Mesendoderm (in vitro differentiated cells): ENCODE measurements at regions not wholly inside any gene's neighbourhood (a gene's known extent, or its start where the extent isn't known, plus 50 kb on each side); places are given as distances from the start of the nearest gene placed in this dataset.
A peak's percentile ranks its signal among the peaks of the same experiment; 100 is the strongest.
"Not testable (repeated sequence)": the region's sequence is repeated elsewhere in the genome, so short reads cannot be mapped to it uniquely, and the experiment has no call there.

Experiments
- DNase-seq: peaks from one replicate; pipeline ENCODE4 v3.0.0; 2013
- H2AK5ac ChIP-seq: 2 replicates; pipeline ENCODE4 v1.6.1; 2013; ENCODE audit warnings: low read length, inconsistent platforms
- H2BK120ac ChIP-seq: 2 replicates; pipeline ENCODE4 v1.6.1; 2013; ENCODE audit warnings: low read depth, mild to moderate bottlenecking, low read length, moderate library complexity, mixed read lengths
- H2BK15ac ChIP-seq: replicated peaks from 2 replicates; pipeline ENCODE4 v1.6.1; 2013; ENCODE audit warnings: low read depth, mild to moderate bottlenecking, moderate library complexity
- H2BK5ac ChIP-seq: 2 replicates; pipeline ENCODE4 v1.6.1; 2013; ENCODE audit warnings: low read length, inconsistent platforms
- H3K18ac ChIP-seq: 2 replicates; pipeline ENCODE4 v1.6.1; 2013; ENCODE audit warnings: mild to moderate bottlenecking, low read length, mixed read lengths
- H3K23ac ChIP-seq: one replicate; pipeline ENCODE4 v1.6.1; 2013; ENCODE audit warnings: low read length
- H3K27ac ChIP-seq: 2 replicates; pipeline ENCODE4 v1.5.1; 2013; ENCODE audit warnings: low read depth, mild to moderate bottlenecking, inconsistent platforms, low read length, moderate library complexity
- H3K27me3 ChIP-seq: 2 replicates; pipeline ENCODE4 v1.6.1; 2013; ENCODE audit warnings: low read length, control low read depth, mild to moderate bottlenecking, inconsistent platforms; ENCODE audit not compliant: insufficient read depth, poor library complexity
- H3K36me3 ChIP-seq: 2 replicates; pipeline ENCODE4 v1.6.1; 2013; ENCODE audit warnings: low read length, inconsistent platforms; ENCODE audit not compliant: control insufficient read depth, insufficient read depth
- H3K4ac ChIP-seq: one replicate; pipeline ENCODE4 v1.6.1; 2013; ENCODE audit warnings: low read depth, mild to moderate bottlenecking, low read length, moderate library complexity
- H3K4me1 ChIP-seq: 2 replicates; pipeline ENCODE4 v1.6.1; 2013; ENCODE audit warnings: low read depth, low read length, inconsistent platforms; ENCODE audit not compliant: control insufficient read depth
- H3K4me2 ChIP-seq: 2 replicates; pipeline ENCODE4 v1.6.1; 2013; ENCODE audit warnings: low read length
- H3K4me3 ChIP-seq: 2 replicates; pipeline ENCODE4 v1.5.1; 2013; ENCODE audit warnings: mild to moderate bottlenecking, low read length
- H3K56ac ChIP-seq: one replicate; pipeline ENCODE4 v1.6.1; 2013; ENCODE audit warnings: low read length
- H3K79me1 ChIP-seq: 2 replicates; pipeline ENCODE4 v1.6.1; 2013; ENCODE audit warnings: low read length, inconsistent platforms
- H3K79me2 ChIP-seq: 2 replicates; pipeline ENCODE4 v1.6.1; 2013; ENCODE audit warnings: mild to moderate bottlenecking, low read length; ENCODE audit not compliant: control insufficient read depth, insufficient read depth
- H3K9ac ChIP-seq: 2 replicates; pipeline ENCODE4 v1.6.1; 2013; ENCODE audit warnings: low read length, inconsistent platforms
- H4K5ac ChIP-seq: one replicate; pipeline ENCODE4 v1.6.1; 2013; ENCODE audit warnings: low read length
- H4K8ac ChIP-seq: one replicate; pipeline ENCODE4 v1.6.1; 2013; ENCODE audit warnings: low read depth, mild to moderate bottlenecking, control low read depth, low read length, moderate library complexity
- WGBS: extraction: QIAGEN DNeasy Blood & Tissue Kit; methylation state at CpG from one replicate; pipeline ENCODE4 v1.1.7; 2013; ENCODE audit warnings: low lambda C conversion rate, missing lambda C conversion rate; ENCODE audit not compliant: insufficient coverage; ENCODE audit errors: extremely low coverage; 5-methylcytosine and 5-hydroxymethylcytosine counted together

DNA sequence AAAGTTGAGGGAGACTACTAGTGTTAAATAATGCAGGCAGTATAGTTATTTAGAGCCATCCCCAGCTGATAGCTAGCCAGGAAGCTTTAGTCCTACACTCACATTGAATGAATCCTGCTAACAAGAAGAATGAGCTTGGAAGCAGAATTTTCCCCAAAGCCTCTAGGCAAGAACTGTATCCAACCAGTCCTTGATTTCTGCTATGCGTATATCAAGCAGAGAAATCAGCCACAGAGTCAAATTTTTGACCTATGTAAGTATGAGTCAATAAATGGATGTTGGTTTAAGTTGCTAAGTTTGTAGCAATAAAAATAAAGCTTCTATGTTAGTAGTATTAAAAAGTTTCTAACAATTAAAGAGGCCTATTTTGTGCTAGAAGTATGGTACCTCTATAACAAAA is 672.1 kb upstream of the CHD1 start:
- H3K56ac ChIP-seq: no peak overlapping the region
- H3K23ac ChIP-seq: no peak overlapping the region
- H3K36me3 ChIP-seq: no peaks in the 10 kb centered on the region
- H3K79me2 ChIP-seq: no peaks in the 10 kb centered on the region
- no peaks in the 10 kb centered on the region for H3K27me3 ChIP-seq
- H2BK5ac ChIP-seq: no peak overlapping the region
- no peak overlapping the region for H3K4me2 ChIP-seq
- H3K4me3 ChIP-seq: no peak overlapping the region
- no peak overlapping the region for H3K9ac ChIP-seq
- no peak overlapping the region for H4K8ac ChIP-seq
- no peak overlapping the region for H4K5ac ChIP-seq
- H3K4ac ChIP-seq: no peak overlapping the region
- WGBS: no CpG with 5 or more reads among the region's 1 CpG
- H2AK5ac ChIP-seq: no peak overlapping the region
- H3K27ac ChIP-seq: no peak overlapping the region
- H3K79me1 ChIP-seq: no peaks in the 10 kb centered on the region
- no peak overlapping the region for H2BK15ac ChIP-seq
- no peaks in the 10 kb centered on the region for H3K4me1 ChIP-seq
- no peak for DNase-seq
- no peak overlapping the region for H3K18ac ChIP-seq
- H2BK120ac ChIP-seq: no peak overlapping the region

DNA sequence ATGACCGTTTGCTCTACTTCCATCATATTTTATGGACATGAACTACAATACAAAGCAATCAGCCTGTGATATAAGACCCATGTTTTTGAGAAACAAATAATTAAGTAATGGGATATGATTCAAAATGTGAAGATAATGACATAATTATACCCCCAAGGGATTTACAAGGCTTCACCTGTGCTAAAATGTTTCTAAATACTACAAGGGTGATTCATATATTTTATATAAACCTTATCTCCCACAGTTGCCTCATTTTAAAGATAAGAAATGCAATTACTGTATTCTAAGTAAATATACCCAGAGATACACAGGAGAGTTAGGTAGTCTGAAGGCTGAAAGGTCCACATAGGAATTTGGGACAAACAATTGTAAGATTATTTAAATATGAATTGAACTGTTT is 662.0 kb upstream of the CHD1 start:
- Histone ChIP-seq H3K27ac (no peak overlapping the region), H2AK5ac (no peak overlapping the region), H2BK15ac (no peak overlapping the region), H3K23ac (no peak overlapping the region), H3K56ac (no peak overlapping the region), H2BK120ac (no peak overlapping the region), H2BK5ac (no peak overlapping the region), H3K4me3 (no peak overlapping the region), H3K79me2 (no peaks in the 10 kb centered on the region), H3K4me2 (no peak overlapping the region), H4K8ac (no peak overlapping the region), H3K9ac (no peak overlapping the region), H3K4ac (no peak overlapping the region), H4K5ac (no peak overlapping the region), H3K4me1 (no peaks in the 10 kb centered on the region), H3K79me1 (no peaks in the 10 kb centered on the region), H3K36me3 (no peaks in the 10 kb centered on the region), H3K27me3 (no peaks in the 10 kb centered on the region), H3K18ac (no peak overlapping the region)
- DNase-seq: no peak
- no CpG with 5 or more reads among the region's 1 CpG for WGBS

DNA sequence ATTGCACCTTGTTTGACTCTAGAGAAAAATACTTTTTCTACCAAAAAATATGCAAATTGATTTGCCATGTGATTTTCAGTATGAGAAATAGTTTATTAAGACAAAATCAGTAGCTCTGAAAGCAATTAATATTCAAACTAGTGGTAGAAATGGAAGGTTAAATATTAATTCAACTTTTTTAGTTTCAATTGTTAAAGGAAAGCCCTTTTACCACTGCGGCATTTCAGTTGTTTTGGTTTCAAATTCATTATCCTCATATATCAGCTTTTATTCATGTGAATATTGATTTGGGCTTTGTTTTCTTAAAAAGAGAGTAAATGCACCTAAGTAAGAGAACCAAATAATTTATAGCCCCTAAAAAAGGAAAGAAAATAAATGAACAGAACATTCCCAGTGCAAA is 660.6 kb upstream of the CHD1 start:
- no CpG with 5 or more reads among the region's 1 CpG for WGBS
- no peak overlapping the region for H3K56ac ChIP-seq
- no peaks in the 10 kb centered on the region for H3K27me3 ChIP-seq
- no peak overlapping the region for H3K9ac ChIP-seq
- H2BK15ac ChIP-seq: no peak overlapping the region
- no peak for DNase-seq
- H3K36me3 ChIP-seq: no peaks in the 10 kb centered on the region
- H4K8ac ChIP-seq: no peak overlapping the region
- H3K18ac ChIP-seq: no peak overlapping the region
- H4K5ac ChIP-seq: no peak overlapping the region
- H3K23ac ChIP-seq: no peak overlapping the region
- no peak overlapping the region for H3K4ac ChIP-seq
- no peaks in the 10 kb centered on the region for H3K79me2 ChIP-seq
- no peaks in the 10 kb centered on the region for H3K4me1 ChIP-seq
- H3K4me3 ChIP-seq: no peak overlapping the region
- H3K27ac ChIP-seq: no peak overlapping the region
- no peaks in the 10 kb centered on the region for H3K79me1 ChIP-seq
- H2AK5ac ChIP-seq: no peak overlapping the region
- no peak overlapping the region for H3K4me2 ChIP-seq
- H2BK120ac ChIP-seq: no peak overlapping the region
- no peak overlapping the region for H2BK5ac ChIP-seq

DNA sequence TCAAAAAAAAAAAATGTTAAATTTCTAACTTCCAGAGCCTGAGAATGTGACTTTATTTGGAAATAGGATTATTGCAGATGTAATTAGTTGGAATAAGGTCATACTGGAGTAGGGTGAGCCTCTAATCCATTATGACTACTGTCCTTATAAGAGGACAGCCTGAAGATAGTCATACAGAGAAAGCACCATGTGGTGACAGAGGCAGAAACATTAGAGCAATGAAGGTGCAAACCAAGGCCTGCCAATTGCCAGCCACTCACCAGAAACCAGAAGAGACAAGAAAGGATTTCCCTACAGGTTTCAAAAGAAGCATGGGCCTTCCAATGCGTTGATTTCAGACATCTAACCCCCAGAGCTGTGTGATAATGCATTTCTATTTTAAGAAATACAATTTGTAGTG is 659.2 kb upstream of the CHD1 start:
- H3K79me2 ChIP-seq: no peaks in the 10 kb centered on the region
- H3K9ac ChIP-seq: no peak overlapping the region
- no peak overlapping the region for H3K4me3 ChIP-seq
- H3K79me1 ChIP-seq: no peaks in the 10 kb centered on the region
- H4K8ac ChIP-seq: no peak overlapping the region
- no peak overlapping the region for H3K56ac ChIP-seq
- H2BK120ac ChIP-seq: no peak overlapping the region
- no peak overlapping the region for H2BK15ac ChIP-seq
- no peaks in the 10 kb centered on the region for H3K36me3 ChIP-seq
- H3K4me2 ChIP-seq: no peak overlapping the region
- no peak overlapping the region for H3K23ac ChIP-seq
- no peak overlapping the region for H3K18ac ChIP-seq
- no CpG with 5 or more reads among the region's 1 CpG for WGBS
- no peaks in the 10 kb centered on the region for H3K4me1 ChIP-seq
- no peak overlapping the region for H2AK5ac ChIP-seq
- H3K4ac ChIP-seq: no peak overlapping the region
- no peak for DNase-seq
- no peak overlapping the region for H4K5ac ChIP-seq
- no peaks in the 10 kb centered on the region for H3K27me3 ChIP-seq
- H2BK5ac ChIP-seq: no peak overlapping the region
- H3K27ac ChIP-seq: no peak overlapping the region

DNA sequence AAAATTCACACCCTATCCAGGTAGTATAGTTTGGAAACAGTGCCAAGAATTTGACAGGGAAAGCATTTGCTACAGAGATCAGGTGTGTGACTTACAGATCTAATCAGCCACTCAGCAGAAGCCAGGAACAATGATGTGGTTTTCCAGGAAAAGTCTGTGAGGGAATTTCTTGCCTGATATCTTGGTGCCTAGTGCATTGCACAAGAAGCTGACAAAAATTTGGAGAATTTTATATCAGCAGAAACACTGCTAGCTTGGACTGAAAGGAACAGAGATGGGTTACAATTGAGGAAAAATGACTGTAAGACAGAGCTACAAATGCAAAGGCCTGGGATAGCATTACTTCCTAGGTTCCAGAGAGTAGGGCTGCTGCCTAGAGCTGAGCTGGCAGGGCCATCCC is 658.1 kb upstream of the CHD1 start:
- Histone ChIP-seq H4K8ac (no peak overlapping the region), H3K4me1 (no peaks in the 10 kb centered on the region), H3K23ac (no peak overlapping the region), H3K4ac (no peak overlapping the region), H2AK5ac (no peak overlapping the region), H2BK5ac (no peak overlapping the region), H4K5ac (no peak overlapping the region), H3K18ac (no peak overlapping the region), H3K27ac (no peak overlapping the region), H3K9ac (no peak overlapping the region), H3K56ac (no peak overlapping the region), H3K4me2 (no peak overlapping the region), H3K4me3 (no peak overlapping the region), H3K79me1 (no peaks in the 10 kb centered on the region), H3K36me3 (no peaks in the 10 kb centered on the region), H3K79me2 (no peaks in the 10 kb centered on the region), H3K27me3 (no peaks in the 10 kb centered on the region), H2BK15ac (no peak overlapping the region), H2BK120ac (no peak overlapping the region)
- peak; percentile 37 for DNase-seq

DNA sequence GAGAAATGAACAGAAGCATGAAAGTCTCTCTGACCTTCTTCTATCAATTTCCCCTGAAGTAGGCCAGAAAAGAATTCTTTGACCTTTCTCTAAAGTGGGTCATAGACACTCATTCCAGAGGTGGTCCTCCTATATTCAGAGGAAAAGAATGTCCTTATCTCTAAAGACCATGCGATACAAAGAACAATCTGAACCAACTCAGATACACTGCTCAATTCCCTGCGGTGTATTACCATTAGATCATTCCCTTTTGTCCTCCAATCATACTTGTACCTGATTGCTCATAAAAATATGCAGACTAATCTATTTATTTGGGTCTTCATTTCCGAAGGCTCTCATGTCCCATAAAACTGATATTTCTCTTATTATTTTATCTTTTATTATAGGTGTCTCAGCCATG is 652.4 kb upstream of the CHD1 start:
- not testable (repeated sequence) for H4K8ac ChIP-seq, H3K4me1 ChIP-seq, H3K9ac ChIP-seq, H2BK15ac ChIP-seq, H3K23ac ChIP-seq, H4K5ac ChIP-seq, H3K79me2 ChIP-seq, H2BK5ac ChIP-seq, DNase-seq, H3K18ac ChIP-seq, H3K56ac ChIP-seq, H3K27ac ChIP-seq, H3K79me1 ChIP-seq, H3K4ac ChIP-seq, H2BK120ac ChIP-seq, H3K36me3 ChIP-seq, H3K27me3 ChIP-seq, H3K4me3 ChIP-seq, H2AK5ac ChIP-seq, H3K4me2 ChIP-seq
- no CpG with 5 or more reads among the region's 3 CpGs for WGBS
